T-helper 2 cell treated with Interferon-gamma antibody and Interleukin-4, amounts not matched to agents 5 μg/mL and 100 μg/mL, for 36 hours (primary cell): ENCODE measurements at regions not wholly inside any gene's neighbourhood (a gene's known extent, or its start where the extent isn't known, plus 50 kb on each side); places are given as distances from the start of the nearest gene placed in this dataset.

Experiments used
- DNase-seq: peaks from one replicate; pipeline ENCODE4 v3.0.0; 2021; ENCODE audit warnings: low spot score
- H3K27ac Mint-ChIP-seq: one replicate; pipeline ENCODE4 v1.8.0; 2021; ENCODE audit warnings: mild to moderate bottlenecking, mixed read lengths
- H3K27me3 Mint-ChIP-seq: one replicate; pipeline ENCODE4 v1.8.0; 2021; ENCODE audit warnings: low read depth, mixed read lengths
- H3K36me3 Mint-ChIP-seq: one replicate; pipeline ENCODE4 v1.8.0; 2021; ENCODE audit warnings: low read depth, mixed read lengths
- H3K4me1 Mint-ChIP-seq: one replicate; pipeline ENCODE4 v1.8.0; 2021; ENCODE audit warnings: low read depth, mixed read lengths
- H3K4me3 Mint-ChIP-seq: one replicate; pipeline ENCODE4 v1.8.0; 2022; ENCODE audit warnings: mild to moderate bottlenecking, moderate library complexity, mixed read lengths
- H3K9me3 Mint-ChIP-seq: one replicate; pipeline ENCODE4 v1.8.0; 2021; ENCODE audit warnings: mixed read lengths

DNA sequence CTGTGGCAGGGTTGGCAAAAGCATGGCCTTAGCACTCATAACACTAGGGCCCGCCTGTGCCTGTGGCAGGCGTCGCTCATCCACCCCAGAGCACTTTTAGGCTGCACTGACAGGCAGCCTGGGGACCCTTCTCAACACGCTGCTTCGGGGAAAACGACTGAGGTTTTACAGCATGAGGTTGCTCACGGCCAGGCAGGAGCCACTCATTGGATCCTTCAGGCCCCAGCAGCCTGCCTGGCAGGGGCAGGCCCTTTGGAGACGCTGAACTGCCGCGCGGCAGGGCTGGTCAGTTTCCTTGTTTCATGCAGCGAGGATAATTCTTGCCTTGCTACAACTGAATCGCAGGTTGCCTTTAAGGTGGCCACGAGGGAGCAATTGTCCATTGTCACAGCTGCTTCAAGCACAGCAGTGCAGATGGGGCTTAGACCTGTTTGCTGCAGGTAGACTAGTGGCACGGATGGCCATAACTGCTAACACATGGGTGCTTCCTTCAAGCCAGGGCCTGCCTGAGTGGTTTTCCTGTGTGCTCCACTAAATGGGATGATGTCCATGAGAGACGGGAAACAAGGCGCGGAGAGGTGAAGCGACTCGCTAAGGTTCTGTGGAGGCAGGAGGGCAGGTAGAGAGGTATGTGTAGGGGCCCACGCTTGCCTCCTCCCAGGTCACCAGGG, 49.9 kb upstream of the HS6ST1 start:
- Mint-ChIP-seq H3K4me3 (no peak overlapping the region), H3K36me3 (no peaks in the 10 kb centered on the region), H3K27me3 (peaks cover 6% of the 10 kb centered on the region), H3K4me1 (peaks cover 6% of the 10 kb centered on the region), H3K27ac (no peak overlapping the region), H3K9me3 (no peaks in the 10 kb centered on the region)
- DNase-seq, result no peak

DNA sequence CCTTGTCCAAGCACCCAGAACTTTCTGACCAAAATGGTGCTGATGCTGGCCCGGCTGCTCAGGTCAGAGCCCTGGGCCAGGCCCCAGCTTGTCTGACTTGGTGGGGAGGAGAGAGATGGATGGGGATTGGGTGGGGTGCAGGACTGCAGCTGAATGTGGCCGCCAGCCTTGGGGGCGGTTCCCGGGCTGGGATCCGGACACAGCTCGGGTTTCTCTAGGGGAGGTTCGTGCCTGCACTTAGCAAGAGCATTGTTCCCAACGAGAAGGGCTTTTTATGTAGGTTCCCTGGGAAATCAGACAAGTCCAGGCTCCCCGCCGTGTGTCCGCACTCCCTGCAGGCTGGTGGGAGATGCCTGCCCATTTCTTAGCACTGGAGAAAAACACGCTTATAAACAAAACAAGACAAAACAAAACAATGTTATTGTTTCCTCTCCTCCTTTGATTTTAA, 50.5 kb upstream of the HS6ST1 start:
- H3K9me3 Mint-ChIP-seq, result no peaks in the 10 kb centered on the region
- no peaks in the 10 kb centered on the region for H3K36me3 Mint-ChIP-seq
- peaks cover 6% of the 10 kb centered on the region for H3K27me3 Mint-ChIP-seq
- H3K27ac Mint-ChIP-seq, result no peak overlapping the region
- H3K4me3 Mint-ChIP-seq, result no peak overlapping the region
- DNase-seq, result no peak
- H3K4me1 Mint-ChIP-seq, result peaks cover 6% of the 10 kb centered on the region

GRCh38 chr2:128369602-128370467, 51.2 kb upstream of the HS6ST1 start:
- Mint-ChIP-seq H3K27me3 (peaks cover 6% of the 10 kb centered on the region), H3K4me1 (peaks cover 6% of the 10 kb centered on the region), H3K4me3 (no peak overlapping the region), H3K27ac (no peak overlapping the region), H3K9me3 (no peaks in the 10 kb centered on the region), H3K36me3 (no peaks in the 10 kb centered on the region)
- DNase-seq, result no peak

GRCh38 chr2:128370468-128371247, 52.0 kb upstream of the HS6ST1 start:
- no peaks in the 10 kb centered on the region for H3K36me3 Mint-ChIP-seq
- no peak for DNase-seq
- peaks cover 6% of the 10 kb centered on the region for H3K4me1 Mint-ChIP-seq
- H3K27me3 Mint-ChIP-seq, result peaks cover 6% of the 10 kb centered on the region
- no peak overlapping the region for H3K4me3 Mint-ChIP-seq
- H3K9me3 Mint-ChIP-seq, result no peaks in the 10 kb centered on the region
- no peak overlapping the region for H3K27ac Mint-ChIP-seq

- Mint-ChIP-seq H3K36me3 (no peaks in the 10 kb centered on the region), H3K27ac (no peak overlapping the region), H3K9me3 (no peaks in the 10 kb centered on the region), H3K4me1 (peaks cover 6% of the 10 kb centered on the region), H3K4me3 (no peak overlapping the region), H3K27me3 (peaks cover 6% of the 10 kb centered on the region)
- no peak for DNase-seq
Measured at GRCh38 chr2:128371248-128371630, 52.6 kb upstream of the HS6ST1 start.

- DNase-seq, result no peak
- Mint-ChIP-seq H3K27ac (no peak overlapping the region), H3K9me3 (no peaks in the 10 kb centered on the region), H3K4me1 (peaks cover 6% of the 10 kb centered on the region), H3K36me3 (no peaks in the 10 kb centered on the region), H3K27me3 (peaks cover 6% of the 10 kb centered on the region), H3K4me3 (no peak overlapping the region)
Measured at GRCh38 chr2:128371648-128372345, 53.1 kb upstream of the HS6ST1 start.

- DNase-seq, result no peak
- Mint-ChIP-seq H3K36me3 (no peaks in the 10 kb centered on the region), H3K27ac (no peak overlapping the region), H3K4me1 (peaks cover 6% of the 10 kb centered on the region), H3K4me3 (no peak overlapping the region), H3K27me3 (peaks cover 6% of the 10 kb centered on the region), H3K9me3 (no peaks in the 10 kb centered on the region)
Measured at GRCh38 chr2:128372621-128373341, 54.1 kb upstream of the HS6ST1 start.

DNA sequence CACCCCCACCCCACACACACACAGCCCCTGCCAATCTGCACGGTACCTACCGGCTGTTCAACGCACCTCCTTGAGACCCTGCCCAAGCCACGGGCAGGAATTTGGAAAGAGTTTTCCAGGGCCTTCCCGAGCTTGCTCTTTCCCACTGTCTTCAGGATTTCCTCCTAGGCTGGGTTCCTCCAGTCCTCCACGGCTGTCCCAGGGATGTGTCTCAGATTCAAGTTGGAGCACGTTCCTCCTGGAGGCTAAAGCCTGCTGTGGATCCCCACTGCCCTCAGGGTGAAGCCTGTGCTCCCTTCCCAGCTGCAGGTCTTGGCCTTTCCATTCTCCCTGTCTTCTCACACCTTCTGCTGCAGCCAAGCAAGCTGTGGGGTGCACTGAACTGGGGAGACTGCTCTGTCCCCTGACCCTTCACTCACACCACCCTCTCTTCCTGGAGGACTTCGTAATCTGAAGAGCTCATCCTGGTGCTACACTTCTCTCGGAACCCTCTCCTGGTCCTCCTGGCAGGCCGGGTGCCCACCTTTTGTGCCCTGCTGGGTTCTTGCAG, 54.9 kb upstream of the HS6ST1 start:
- peaks cover 6% of the 10 kb centered on the region for H3K27me3 Mint-ChIP-seq
- no peaks in the 10 kb centered on the region for H3K36me3 Mint-ChIP-seq
- H3K9me3 Mint-ChIP-seq, result no peaks in the 10 kb centered on the region
- peaks cover 6% of the 10 kb centered on the region for H3K4me1 Mint-ChIP-seq
- DNase-seq, result no peak
- H3K27ac Mint-ChIP-seq, result no peak overlapping the region
- no peak overlapping the region for H3K4me3 Mint-ChIP-seq

- H3K27ac Mint-ChIP-seq, result no peak overlapping the region
- no peaks in the 10 kb centered on the region for H3K36me3 Mint-ChIP-seq
- H3K9me3 Mint-ChIP-seq, result no peaks in the 10 kb centered on the region
- H3K27me3 Mint-ChIP-seq, result peaks cover 6% of the 10 kb centered on the region
- no peak overlapping the region for H3K4me3 Mint-ChIP-seq
- H3K4me1 Mint-ChIP-seq, result peaks cover 6% of the 10 kb centered on the region
- DNase-seq, result no peak
Measured at GRCh38 chr2:128374001-128374710, 55.5 kb upstream of the HS6ST1 start.

- no peaks in the 10 kb centered on the region for H3K9me3 Mint-ChIP-seq
- H3K27ac Mint-ChIP-seq, result no peak overlapping the region
- no peak for DNase-seq
- H3K36me3 Mint-ChIP-seq, result no peaks in the 10 kb centered on the region
- peaks cover 6% of the 10 kb centered on the region for H3K4me1 Mint-ChIP-seq
- peaks cover 6% of the 10 kb centered on the region for H3K27me3 Mint-ChIP-seq
- no peak overlapping the region for H3K4me3 Mint-ChIP-seq
Measured at GRCh38 chr2:128374711-128375413, 56.2 kb upstream of the HS6ST1 start.

DNA sequence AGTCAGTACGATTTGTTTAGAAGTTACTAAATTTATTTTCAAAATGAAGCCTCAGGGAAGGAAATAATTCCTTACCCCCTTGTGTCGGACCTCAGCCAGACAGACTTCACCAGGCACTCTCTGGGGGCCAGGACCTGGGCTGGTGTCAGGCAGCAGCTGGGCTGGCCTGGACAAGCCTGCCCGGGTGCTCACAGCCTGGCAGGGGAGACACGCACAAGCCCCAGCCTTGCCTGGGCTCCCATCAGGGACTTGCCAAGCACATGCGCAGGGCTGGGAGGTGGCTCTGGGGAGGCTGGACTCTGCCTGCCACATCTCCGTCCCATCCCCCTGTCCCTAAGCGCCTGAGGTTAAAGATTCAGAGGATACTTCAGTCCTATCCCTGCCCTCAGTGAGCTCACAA, 56.8 kb upstream of the HS6ST1 start:
- DNase-seq, result no peak
- peaks cover 6% of the 10 kb centered on the region for H3K27me3 Mint-ChIP-seq
- no peak overlapping the region for H3K4me3 Mint-ChIP-seq
- H3K9me3 Mint-ChIP-seq, result no peaks in the 10 kb centered on the region
- peaks cover 6% of the 10 kb centered on the region for H3K4me1 Mint-ChIP-seq
- no peaks in the 10 kb centered on the region for H3K36me3 Mint-ChIP-seq
- H3K27ac Mint-ChIP-seq, result no peak overlapping the region
